Breast epithelium (tissue), 4 donors: ENCODE measurements at regions not wholly inside any gene's neighbourhood (a gene's known extent, or its start where the extent isn't known, plus 50 kb on each side); places are given as distances from the start of the nearest gene placed in this dataset.

Experiments used
- DNase-seq, 2 donors: peaks; one replicate each; pipeline ENCODE4 v3.0.0-alpha.2; 2019; ENCODE audit warnings: low spot score in 2 of 2
- H3K27ac ChIP-seq, 2 donors: fragments of 200-600 bp; sonication (generic) in 1 of 2; one replicate each; pipeline ENCODE4 v1.5.1; 2016 to 2019; ENCODE audit warnings: mild to moderate bottlenecking in 1 of 2
- H3K27me3 ChIP-seq, 2 donors: fragments of 200-600 bp; sonication (generic) in 1 of 2; one replicate each; pipeline versions ENCODE4 v1.5.1 to v1.6.0; 2017 to 2019; ENCODE audit warnings: control low read depth in 1 of 2, mild to moderate bottlenecking in 1 of 2
- H3K36me3 ChIP-seq: fragments of 200-600 bp; one replicate; pipeline ENCODE4 v1.5.1; 2019
- H3K4me1 ChIP-seq, 2 donors: fragments of 200-600 bp; sonication (generic); one replicate each; pipeline ENCODE4 v1.5.1; 2016 to 2019; ENCODE audit warnings: control low read depth in 1 of 2
- H3K4me3 ChIP-seq, 3 donors: fragments of 200-600 bp; sonication (generic); 1 replicate in 2 of 3; 2 replicates in 1 of 3; pipeline ENCODE4 v1.5.1; 2016 to 2019; ENCODE audit warnings: mild to moderate bottlenecking in 3 of 3, moderate library complexity in 2 of 3
- H3K9me3 ChIP-seq, 2 donors: fragments of 200-600 bp; sonication (generic) in 1 of 2; one replicate each; pipeline ENCODE4 v1.5.1; 2016 to 2019; ENCODE audit warnings: control low read depth in 1 of 2
- POLR2A ChIP-seq: fragments of 450-650 bp; IDR thresholded peaks from one replicate; pipeline ENCODE4 v1.6.1; 2016; ENCODE audit warnings: antibody characterized with exemption, mild to moderate bottlenecking, moderate library complexity
- POLR2AphosphoS5 ChIP-seq, 3 donors: sonication (generic); formaldehyde crosslinking; IDR thresholded peaks; one replicate each; pipeline ENCODE4 v1.6.1; 2017; ENCODE audit warnings: antibody characterized with exemption in 3 of 3
- intact Hi-C: fragments of 100-400 bp; cut with DNase I; formaldehyde crosslinking; loops from one replicate; pipeline ENCODE4 v1.15.1; 2023; ENCODE audit warnings: low total_unique reads
- TF ChIP-seq, protein P1 (sequence below), 3 donors: fragments of 450-650 bp; IDR thresholded peaks; one replicate each; pipeline ENCODE4 v1.5.1; 2016 to 2017; ENCODE audit warnings: antibody characterized with exemption in 3 of 3, mild to moderate bottlenecking in 3 of 3, moderate library complexity in 3 of 3

DNA sequence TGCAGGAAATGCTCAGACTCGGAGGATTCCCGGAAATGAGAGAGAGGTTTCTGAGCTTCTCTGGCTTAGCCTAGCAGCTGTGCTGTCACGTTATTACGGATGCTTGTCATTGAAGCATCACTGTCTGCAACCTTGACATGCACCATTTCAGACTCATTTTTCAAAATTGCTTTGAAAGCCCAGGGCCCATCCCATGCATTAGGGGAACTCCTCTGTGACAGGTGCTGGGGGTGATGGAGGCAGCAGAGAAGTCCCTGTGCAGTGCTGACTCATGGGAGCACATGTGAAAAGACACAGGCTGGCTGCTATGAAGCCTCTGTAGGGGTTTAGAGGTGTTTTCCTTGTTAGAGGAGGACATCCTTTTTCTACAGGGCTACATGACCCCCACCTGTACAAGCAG, 214.0 kb upstream of the MPHOSPH6 start:
- H3K9me3 ChIP-seq: no peaks in the 10 kb centered on the region
- DNase-seq: no peak

DNA sequence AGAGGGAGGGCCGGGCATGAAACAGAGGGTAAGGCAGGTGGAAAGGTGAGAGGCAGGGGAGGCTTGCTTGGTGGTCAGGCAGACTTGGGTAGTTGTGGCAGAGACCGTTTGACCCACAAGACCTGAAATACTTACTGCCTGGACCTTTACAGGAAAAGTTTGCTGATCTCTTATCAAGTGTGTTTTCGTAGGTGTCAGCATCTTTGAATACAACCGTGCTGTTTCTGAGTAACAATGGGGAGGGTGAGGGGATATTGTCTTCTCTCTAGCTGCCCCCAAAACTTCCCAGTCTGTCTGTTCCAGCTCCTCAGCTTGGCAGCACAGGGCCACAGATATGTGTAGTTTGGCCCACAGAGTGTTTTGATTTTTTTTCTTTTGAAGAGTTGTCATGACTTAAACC, 212.5 kb upstream of the MPHOSPH6 start:
- no peak overlapping the region for H3K4me3 ChIP-seq
- TF ChIP-seq POLR2AphosphoS5 (IDR thresholded peaks at IDR 0.05): no peak
- no peak for TF ChIP-seq POLR2A
- no peaks in the 10 kb centered on the region for H3K9me3 ChIP-seq
- intact Hi-C loops: no loop called here
- H3K4me1 ChIP-seq: no peaks in the 10 kb centered on the region
- no peaks in the 10 kb centered on the region for H3K27me3 ChIP-seq
- DNase-seq: no peak
- H3K36me3 ChIP-seq: no peaks in the 10 kb centered on the region
- H3K27ac ChIP-seq: no peak overlapping the region

More for the DNA sequence above, 214.0 kb upstream of the MPHOSPH6 start:
- intact Hi-C loops: no loop called here
- H3K27me3 ChIP-seq: no peaks in the 10 kb centered on the region
- no peak overlapping the region for H3K27ac ChIP-seq
- H3K4me3 ChIP-seq: no peak overlapping the region
- TF ChIP-seq, protein P1, sequence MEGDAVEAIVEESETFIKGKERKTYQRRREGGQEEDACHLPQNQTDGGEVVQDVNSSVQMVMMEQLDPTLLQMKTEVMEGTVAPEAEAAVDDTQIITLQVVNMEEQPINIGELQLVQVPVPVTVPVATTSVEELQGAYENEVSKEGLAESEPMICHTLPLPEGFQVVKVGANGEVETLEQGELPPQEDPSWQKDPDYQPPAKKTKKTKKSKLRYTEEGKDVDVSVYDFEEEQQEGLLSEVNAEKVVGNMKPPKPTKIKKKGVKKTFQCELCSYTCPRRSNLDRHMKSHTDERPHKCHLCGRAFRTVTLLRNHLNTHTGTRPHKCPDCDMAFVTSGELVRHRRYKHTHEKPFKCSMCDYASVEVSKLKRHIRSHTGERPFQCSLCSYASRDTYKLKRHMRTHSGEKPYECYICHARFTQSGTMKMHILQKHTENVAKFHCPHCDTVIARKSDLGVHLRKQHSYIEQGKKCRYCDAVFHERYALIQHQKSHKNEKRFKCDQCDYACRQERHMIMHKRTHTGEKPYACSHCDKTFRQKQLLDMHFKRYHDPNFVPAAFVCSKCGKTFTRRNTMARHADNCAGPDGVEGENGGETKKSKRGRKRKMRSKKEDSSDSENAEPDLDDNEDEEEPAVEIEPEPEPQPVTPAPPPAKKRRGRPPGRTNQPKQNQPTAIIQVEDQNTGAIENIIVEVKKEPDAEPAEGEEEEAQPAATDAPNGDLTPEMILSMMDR (IDR thresholded peaks at IDR 0.05): no peak
- no peak for TF ChIP-seq POLR2AphosphoS5 (IDR thresholded peaks at IDR 0.05)
- TF ChIP-seq POLR2A: no peak
- H3K36me3 ChIP-seq: no peaks in the 10 kb centered on the region
- no peaks in the 10 kb centered on the region for H3K4me1 ChIP-seq

DNA sequence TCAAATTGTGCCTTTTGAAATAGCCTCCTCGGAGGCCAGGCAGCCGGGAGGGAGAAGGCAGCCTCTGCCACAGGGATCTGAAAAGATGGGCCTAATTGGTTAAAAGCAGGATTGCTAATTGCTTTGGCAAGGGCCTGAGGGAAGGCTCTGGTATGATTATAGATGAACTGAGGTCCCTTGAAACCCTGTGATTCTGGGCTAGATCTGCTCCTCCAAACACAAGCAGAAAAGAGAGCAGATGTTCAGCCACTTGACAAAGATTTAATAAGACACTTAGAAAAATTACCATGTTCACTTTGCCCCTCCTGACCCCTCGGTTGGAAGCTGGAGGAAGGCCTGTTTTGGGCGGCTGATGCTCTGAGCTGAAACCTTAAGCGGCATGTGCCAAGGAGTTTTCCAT, 209.5 kb upstream of the MPHOSPH6 start:
- Histone ChIP-seq H3K4me1 (no peaks in the 10 kb centered on the region), H3K27me3 (no peaks in the 10 kb centered on the region), H3K4me3 (no peak overlapping the region), H3K36me3 (no peaks in the 10 kb centered on the region), H3K27ac (no peak overlapping the region), H3K9me3 (no peaks in the 10 kb centered on the region)
- intact Hi-C loops: no loop called here
- no peak for DNase-seq
- TF ChIP-seq POLR2AphosphoS5 (IDR thresholded peaks at IDR 0.05) (no peak), POLR2A (no peak)
- TF ChIP-seq, protein P1 (IDR thresholded peaks at IDR 0.05): no peak

DNA sequence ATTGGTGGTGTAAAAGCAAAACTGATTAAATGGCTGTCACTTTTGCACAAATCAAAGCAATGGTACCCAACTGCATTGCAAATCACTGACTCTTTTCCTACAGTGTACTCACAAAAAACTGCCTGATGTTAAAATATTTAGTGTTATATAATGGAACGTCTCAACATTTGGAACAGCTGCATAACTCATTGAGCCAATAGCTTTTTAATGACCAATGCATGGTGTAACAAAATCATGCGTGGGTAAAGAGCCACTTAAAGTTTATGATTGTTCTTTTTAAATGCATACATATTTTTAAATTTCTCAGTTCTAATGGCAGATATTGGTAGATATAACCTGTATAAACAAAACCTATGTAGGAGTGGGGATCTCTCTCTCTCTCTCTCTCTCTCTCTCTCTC, 204.0 kb upstream of the MPHOSPH6 start:
- intact Hi-C loops: no loop called here
- Histone ChIP-seq H3K4me1 (no peaks in the 10 kb centered on the region), H3K27ac (no peak overlapping the region), H3K36me3 (no peaks in the 10 kb centered on the region), H3K27me3 (no peaks in the 10 kb centered on the region), H3K4me3 (no peak overlapping the region), H3K9me3 (no peaks in the 10 kb centered on the region)
- DNase-seq: no peak
- TF ChIP-seq POLR2A: no peak
- TF ChIP-seq, protein P1 (IDR thresholded peaks at IDR 0.05): no peak
- no peak for TF ChIP-seq POLR2AphosphoS5 (IDR thresholded peaks at IDR 0.05)

DNA sequence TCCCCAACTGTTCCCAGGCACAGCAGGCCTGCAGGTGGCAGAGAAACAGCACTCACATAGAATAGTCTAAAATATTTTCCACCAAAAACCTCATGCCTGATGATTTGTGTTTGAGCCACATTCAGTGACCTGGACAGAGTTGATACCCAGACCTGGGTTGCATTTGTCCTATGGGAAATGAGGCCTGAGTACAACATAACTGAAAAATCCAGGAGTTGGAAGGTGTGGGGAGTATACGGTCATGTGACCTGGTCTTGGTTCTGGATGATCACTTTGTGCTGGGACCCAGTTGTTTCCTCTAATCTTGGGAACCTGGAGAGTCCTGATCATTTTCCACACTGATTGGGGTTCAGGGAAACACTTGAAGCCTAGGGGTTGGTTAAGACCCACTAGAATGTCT, 200.3 kb upstream of the MPHOSPH6 start:
- H3K27ac ChIP-seq: no peak overlapping the region
- H3K9me3 ChIP-seq: no peaks in the 10 kb centered on the region
- H3K27me3 ChIP-seq: no peaks in the 10 kb centered on the region
- TF ChIP-seq POLR2AphosphoS5 (IDR thresholded peaks at IDR 0.05): no peak
- TF ChIP-seq, protein P1 (IDR thresholded peaks at IDR 0.05): no peak
- TF ChIP-seq POLR2A: no peak
- intact Hi-C loops: no loop called here
- no peaks in the 10 kb centered on the region for H3K36me3 ChIP-seq
- no peak for DNase-seq
- no peaks in the 10 kb centered on the region for H3K4me1 ChIP-seq
- no peak overlapping the region for H3K4me3 ChIP-seq

DNA sequence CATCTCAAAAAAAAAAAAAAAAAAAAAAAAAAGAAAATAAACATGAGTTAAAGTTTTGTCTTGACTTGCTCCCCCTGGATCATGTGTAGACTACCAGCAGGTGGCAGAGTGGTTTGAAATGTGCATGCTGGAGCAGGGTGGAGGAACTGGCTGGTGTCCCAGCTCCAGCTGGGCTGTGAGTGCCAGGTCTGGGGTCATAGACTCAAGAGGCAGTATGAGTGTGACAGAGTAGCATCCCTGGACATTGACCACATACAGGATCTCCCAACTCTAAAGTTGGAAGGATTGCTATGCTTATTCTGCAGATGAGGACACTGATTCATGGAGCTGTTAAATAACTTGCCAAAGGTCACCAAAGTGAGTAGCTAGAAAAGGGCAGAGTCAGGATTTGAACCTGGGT, 198.0 kb upstream of the MPHOSPH6 start:
- Histone ChIP-seq H3K27ac (no peak overlapping the region), H3K4me3 (no peak overlapping the region), H3K36me3 (no peaks in the 10 kb centered on the region), H3K9me3 (no peaks in the 10 kb centered on the region), H3K4me1 (no peaks in the 10 kb centered on the region), H3K27me3 (no peaks in the 10 kb centered on the region)
- intact Hi-C loops: no loop called here
- DNase-seq: no peak
- TF ChIP-seq, protein P1 (IDR thresholded peaks at IDR 0.05): peak in 2 of 3 donors; percentile 15 to 31
- TF ChIP-seq POLR2AphosphoS5 (IDR thresholded peaks at IDR 0.05) (no peak), POLR2A (no peak)
